KMS-11 (cell line): ENCODE measurements at regions not wholly inside any gene's neighbourhood (a gene's known extent, or its start where the extent isn't known, plus 50 kb on each side); places are given as distances from the start of the nearest gene placed in this dataset.

Source experiments
- H2AFZ ChIP-seq: fragments of 200-600 bp; sonication (generic); 2 replicates; pipeline ENCODE4 v1.6.1; 2016; ENCODE audit warnings: antibody characterized with exemption, mixed run types, low read depth
- H3K27ac ChIP-seq: fragments of 200-600 bp; sonication (generic); 2 replicates; pipeline ENCODE4 v1.6.1; 2016; ENCODE audit warnings: mild to moderate bottlenecking, mixed run types
- H3K27me3 ChIP-seq: fragments of 200-600 bp; sonication (generic); 2 replicates; pipeline ENCODE4 v1.6.1; 2017; ENCODE audit warnings: mild to moderate bottlenecking, low read depth, mixed run types, moderate library complexity; ENCODE audit not compliant: insufficient read depth
- H3K36me3 ChIP-seq: fragments of 200-600 bp; sonication (generic); 2 replicates; pipeline ENCODE4 v1.6.1; 2017; ENCODE audit warnings: mild to moderate bottlenecking, mixed run types; ENCODE audit not compliant: insufficient read depth
- H3K4me1 ChIP-seq: fragments of 200-600 bp; sonication (generic); 2 replicates; pipeline ENCODE4 v1.6.1; 2016; ENCODE audit warnings: mild to moderate bottlenecking, low read depth, mixed run types; ENCODE audit not compliant: poor library complexity, severe bottlenecking
- H3K4me2 ChIP-seq: fragments of 200-600 bp; sonication (generic); 2 replicates; pipeline ENCODE4 v1.7.0; 2016; ENCODE audit warnings: mild to moderate bottlenecking, mixed run types
- H3K4me3 ChIP-seq: fragments of 200-600 bp; sonication (generic); IDR thresholded peaks from 2 replicates; pipeline ENCODE4 v1.6.1; 2017; ENCODE audit warnings: low read depth, low read length, mixed read lengths; ENCODE audit not compliant: insufficient read depth
- H3K79me2 ChIP-seq: fragments of 200-600 bp; sonication (generic); 2 replicates; pipeline ENCODE4 v1.6.1; 2016; ENCODE audit warnings: low read depth, mixed run types; ENCODE audit not compliant: insufficient read depth
- H3K9ac ChIP-seq: fragments of 200-600 bp; sonication (generic); 2 replicates; pipeline ENCODE4 v1.6.1; 2016; ENCODE audit warnings: mild to moderate bottlenecking, mixed run types
- H4K20me1 ChIP-seq: fragments of 200-600 bp; sonication (generic); 2 replicates; pipeline ENCODE4 v1.6.1; 2016; ENCODE audit warnings: mild to moderate bottlenecking, mixed run types; ENCODE audit not compliant: insufficient read depth
- TF ChIP-seq, protein P1 (sequence below): fragments of 200-600 bp; sonication (generic); conservative IDR thresholded peaks from 2 replicates; pipeline ENCODE4 v1.6.1; 2017; ENCODE audit warnings: low read depth, mild to moderate bottlenecking, antibody characterized with exemption, low read length, moderate library complexity, mixed read lengths

DNA sequence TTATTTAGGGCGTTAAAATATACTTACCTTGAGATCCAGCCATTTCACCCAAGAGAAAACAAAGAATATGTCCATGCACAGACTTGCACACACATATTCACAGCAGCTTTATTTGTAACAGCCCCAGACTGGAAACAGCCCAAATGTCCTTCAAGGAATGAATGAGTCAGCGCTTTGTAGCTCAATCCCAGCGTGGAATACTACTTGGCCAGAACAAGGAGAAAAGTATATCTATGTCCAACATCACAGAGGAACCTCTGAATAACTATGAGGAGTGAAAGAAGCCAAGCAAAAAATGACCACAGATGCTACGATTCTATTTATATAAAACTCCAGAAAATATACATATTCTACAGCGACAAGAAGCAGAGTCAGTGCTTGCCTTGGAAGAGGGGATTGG is 158.3 kb downstream of the ENGASE start:
- Histone ChIP-seq H2AFZ (no peak overlapping the region), H3K4me1 (no peaks in the 10 kb centered on the region), H3K79me2 (no peaks in the 10 kb centered on the region), H3K9ac (no peak overlapping the region), H3K27me3 (peaks cover 94% of the 10 kb centered on the region), H3K27ac (no peak overlapping the region), H4K20me1 (no peaks in the 10 kb centered on the region), H3K36me3 (no peaks in the 10 kb centered on the region), H3K4me2 (no peak overlapping the region), H3K4me3 (no peak overlapping the region)
- TF ChIP-seq, protein P1, sequence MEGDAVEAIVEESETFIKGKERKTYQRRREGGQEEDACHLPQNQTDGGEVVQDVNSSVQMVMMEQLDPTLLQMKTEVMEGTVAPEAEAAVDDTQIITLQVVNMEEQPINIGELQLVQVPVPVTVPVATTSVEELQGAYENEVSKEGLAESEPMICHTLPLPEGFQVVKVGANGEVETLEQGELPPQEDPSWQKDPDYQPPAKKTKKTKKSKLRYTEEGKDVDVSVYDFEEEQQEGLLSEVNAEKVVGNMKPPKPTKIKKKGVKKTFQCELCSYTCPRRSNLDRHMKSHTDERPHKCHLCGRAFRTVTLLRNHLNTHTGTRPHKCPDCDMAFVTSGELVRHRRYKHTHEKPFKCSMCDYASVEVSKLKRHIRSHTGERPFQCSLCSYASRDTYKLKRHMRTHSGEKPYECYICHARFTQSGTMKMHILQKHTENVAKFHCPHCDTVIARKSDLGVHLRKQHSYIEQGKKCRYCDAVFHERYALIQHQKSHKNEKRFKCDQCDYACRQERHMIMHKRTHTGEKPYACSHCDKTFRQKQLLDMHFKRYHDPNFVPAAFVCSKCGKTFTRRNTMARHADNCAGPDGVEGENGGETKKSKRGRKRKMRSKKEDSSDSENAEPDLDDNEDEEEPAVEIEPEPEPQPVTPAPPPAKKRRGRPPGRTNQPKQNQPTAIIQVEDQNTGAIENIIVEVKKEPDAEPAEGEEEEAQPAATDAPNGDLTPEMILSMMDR: no peak

DNA sequence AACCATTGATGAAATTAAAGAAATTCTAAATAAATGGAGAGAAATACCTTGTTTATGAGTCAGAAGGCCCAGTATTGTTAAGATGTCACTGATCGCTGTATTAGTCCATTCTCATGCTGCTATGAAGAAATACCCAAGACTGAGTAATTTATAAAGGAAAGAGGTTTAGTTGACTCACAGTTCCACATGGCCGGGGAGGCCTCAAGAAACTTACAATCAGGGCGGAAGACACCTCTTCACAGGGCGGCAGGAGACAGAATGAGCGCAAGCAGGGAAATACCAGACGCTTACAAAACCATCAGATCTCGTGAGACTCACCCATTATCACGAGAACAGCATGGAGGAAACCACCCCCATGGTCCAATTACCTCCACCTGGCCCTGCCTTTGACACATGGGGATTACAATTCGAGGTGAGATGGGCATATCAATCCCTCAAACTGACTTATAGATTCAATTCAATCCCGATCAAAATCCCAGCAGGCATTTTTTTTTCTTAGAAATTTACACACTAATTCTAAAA is 157.2 kb downstream of the ENGASE start:
- no peak overlapping the region for H3K4me3 ChIP-seq
- H4K20me1 ChIP-seq: no peaks in the 10 kb centered on the region
- H2AFZ ChIP-seq: no peak overlapping the region
- no peaks in the 10 kb centered on the region for H3K4me1 ChIP-seq
- H3K27ac ChIP-seq: no peak overlapping the region
- peaks cover 94% of the 10 kb centered on the region for H3K27me3 ChIP-seq
- no peaks in the 10 kb centered on the region for H3K79me2 ChIP-seq
- TF ChIP-seq, protein P1: no peak
- no peak overlapping the region for H3K9ac ChIP-seq
- H3K4me2 ChIP-seq: no peak overlapping the region
- H3K36me3 ChIP-seq: no peaks in the 10 kb centered on the region

DNA sequence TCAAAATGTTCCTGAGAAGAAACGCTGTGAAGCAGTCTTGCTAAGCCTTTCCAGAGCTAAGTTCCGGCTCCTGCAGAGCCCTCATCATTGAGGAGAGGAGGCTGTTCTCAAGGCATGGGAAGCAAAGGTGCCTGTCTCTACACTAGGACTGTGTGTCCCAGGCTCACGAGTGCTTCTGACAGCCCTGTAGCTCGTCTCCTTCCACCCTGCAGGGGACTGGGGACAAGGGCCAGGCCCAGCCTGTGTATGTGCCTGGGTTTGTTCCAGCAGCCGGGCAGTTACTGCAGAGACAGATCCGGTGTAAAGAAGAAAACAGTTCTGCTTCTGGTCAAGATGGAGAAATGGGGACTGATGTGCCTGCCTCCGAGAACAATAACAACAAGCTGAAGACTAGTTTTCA is 156.0 kb downstream of the ENGASE start:
- H3K4me2 ChIP-seq: no peak overlapping the region
- no peak overlapping the region for H3K9ac ChIP-seq
- peaks cover 94% of the 10 kb centered on the region for H3K27me3 ChIP-seq
- no peaks in the 10 kb centered on the region for H4K20me1 ChIP-seq
- no peaks in the 10 kb centered on the region for H3K79me2 ChIP-seq
- H3K4me3 ChIP-seq: no peak overlapping the region
- no peak overlapping the region for H2AFZ ChIP-seq
- H3K27ac ChIP-seq: no peak overlapping the region
- H3K4me1 ChIP-seq: no peaks in the 10 kb centered on the region
- TF ChIP-seq, protein P1: no peak
- no peaks in the 10 kb centered on the region for H3K36me3 ChIP-seq

DNA sequence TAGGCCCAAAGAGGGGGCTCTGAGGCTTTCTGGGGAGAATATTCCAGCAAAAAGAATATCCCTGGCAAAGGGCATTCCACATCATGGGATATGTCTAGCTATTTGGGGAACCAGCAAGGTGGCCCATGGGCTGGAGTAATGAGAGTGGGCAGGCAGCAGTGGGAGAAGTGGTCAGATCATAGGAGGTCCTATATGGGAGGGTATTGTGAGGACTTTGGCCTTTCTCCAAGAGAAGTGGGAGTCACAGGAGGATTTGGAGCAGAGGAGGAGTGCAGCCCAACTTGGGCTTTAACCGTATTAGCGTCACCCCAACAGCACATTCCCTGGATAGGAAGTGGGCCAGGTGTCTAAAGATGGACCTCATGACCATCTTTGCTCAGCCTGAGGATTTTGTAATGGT is 151.4 kb downstream of the ENGASE start:
- no peak overlapping the region for H2AFZ ChIP-seq
- no peaks in the 10 kb centered on the region for H3K79me2 ChIP-seq
- no peak overlapping the region for H3K4me3 ChIP-seq
- no peak overlapping the region for H3K27ac ChIP-seq
- no peaks in the 10 kb centered on the region for H3K36me3 ChIP-seq
- no peaks in the 10 kb centered on the region for H4K20me1 ChIP-seq
- no peak overlapping the region for H3K9ac ChIP-seq
- H3K4me1 ChIP-seq: no peaks in the 10 kb centered on the region
- peaks cover 94% of the 10 kb centered on the region for H3K27me3 ChIP-seq
- H3K4me2 ChIP-seq: no peak overlapping the region
- TF ChIP-seq, protein P1: no peak
